Kidney epithelial cell (primary cell): ENCODE measurements at regions not wholly inside any gene's neighbourhood (a gene's known extent, or its start where the extent isn't known, plus 50 kb on each side); places are given as distances from the start of the nearest gene placed in this dataset.

ENCODE experiments used
- DNase-seq: peaks from one replicate; pipeline ENCODE4 v3.0.0-alpha.2; 2010; ENCODE audit warnings: low read depth
- H3K27me3 ChIP-seq: 2 replicates; pipeline ENCODE4 v1.6.0; 2011; ENCODE audit warnings: low read length; ENCODE audit not compliant: control insufficient read depth, insufficient read depth
- H3K36me3 ChIP-seq: 2 replicates; pipeline ENCODE4 v1.5.1; 2011; ENCODE audit warnings: low read length; ENCODE audit not compliant: control insufficient read depth, insufficient read depth
- H3K4me3 ChIP-seq: 2 replicates; pipeline ENCODE4 v1.5.1; 2011; ENCODE audit warnings: low read depth, mild to moderate bottlenecking, control low read depth, low read length
- CTCF ChIP-seq: IDR thresholded peaks from 2 replicates; pipeline ENCODE4 v1.5.1; 2011; ENCODE audit warnings: mild to moderate bottlenecking, moderate library complexity, low read length, control low read depth, inconsistent platforms; ENCODE audit not compliant: insufficient read depth, poor library complexity, severe bottlenecking

- DNase-seq: no peak
- no peak overlapping the region for H3K4me3 ChIP-seq
These were observed 292.1 kb downstream of the SETD4 start for GRCh38 chr21:35768187-35768586.

DNA sequence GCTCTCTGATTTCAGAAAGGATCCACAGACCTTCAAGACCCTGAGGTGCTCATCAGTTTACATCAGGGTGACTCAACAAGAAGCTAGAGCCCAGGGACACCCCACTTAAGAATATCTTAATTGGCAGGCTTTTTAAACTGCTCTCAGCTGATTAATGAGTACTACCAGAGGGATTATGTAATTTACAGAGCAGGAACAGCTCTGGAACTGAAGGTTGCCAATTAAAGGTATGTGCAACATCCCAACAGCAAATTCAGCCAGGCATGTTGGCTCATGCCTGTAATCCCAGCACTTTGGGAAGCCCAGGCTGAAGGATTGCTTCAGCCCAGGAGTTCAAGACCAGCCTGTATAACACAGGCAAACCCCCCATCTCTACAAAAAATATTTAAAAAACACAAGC is 295.7 kb downstream of the SETD4 start:
- no peak for TF ChIP-seq CTCF
- Histone ChIP-seq H3K27me3 (no peaks in the 10 kb centered on the region), H3K4me3 (no peak overlapping the region), H3K36me3 (no peaks in the 10 kb centered on the region)
- DNase-seq: no peak

More at GRCh38 chr21:35768187-35768586, 292.1 kb downstream of the SETD4 start:
- Histone ChIP-seq H3K36me3 (no peaks in the 10 kb centered on the region), H3K27me3 (peaks cover 2% of the 10 kb centered on the region)
- no peak for TF ChIP-seq CTCF

DNA sequence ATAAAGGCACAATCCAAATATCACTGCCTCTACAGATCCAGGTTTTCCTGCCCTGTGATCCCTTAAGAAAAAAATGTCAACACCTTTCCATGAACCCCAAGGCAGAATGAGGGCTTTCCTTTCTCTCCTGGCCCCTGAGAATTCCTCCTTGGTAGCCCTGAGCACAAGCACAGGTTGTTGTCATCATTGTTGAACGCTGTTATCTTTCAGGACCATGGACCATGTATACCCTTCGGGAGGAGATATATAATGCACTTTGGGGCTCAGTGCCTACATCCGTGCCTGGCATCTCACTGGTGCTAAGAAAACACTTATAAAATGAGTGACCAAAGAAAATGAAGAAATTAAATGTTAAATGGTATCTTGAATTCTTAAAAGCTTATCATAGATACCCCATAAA is 296.2 kb downstream of the SETD4 start:
- H3K4me3 ChIP-seq: no peak overlapping the region
- no peak for TF ChIP-seq CTCF
- no peak for DNase-seq
- no peaks in the 10 kb centered on the region for H3K36me3 ChIP-seq
- H3K27me3 ChIP-seq: no peaks in the 10 kb centered on the region

DNA sequence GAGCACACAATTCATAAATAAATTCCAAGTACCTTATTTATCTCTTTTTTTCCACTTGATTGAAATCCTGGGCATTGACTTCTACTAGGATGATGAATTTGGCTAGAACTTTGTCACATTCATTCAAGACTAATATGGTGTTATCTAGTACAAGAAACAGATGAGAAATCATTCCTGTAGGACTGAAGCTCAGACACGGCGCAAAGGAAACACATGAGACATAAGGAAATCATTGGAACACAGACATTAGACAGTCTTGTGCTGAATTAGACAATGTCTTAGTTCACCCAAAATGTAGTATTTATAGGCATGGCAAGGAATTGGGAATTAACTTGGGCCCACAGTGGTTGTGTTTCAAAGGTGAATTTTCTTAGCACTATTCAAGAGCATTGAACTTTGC is 305.7 kb downstream of the SETD4 start:
- Histone ChIP-seq H3K36me3 (no peaks in the 10 kb centered on the region), H3K27me3 (no peaks in the 10 kb centered on the region)
- no peak for TF ChIP-seq CTCF

GRCh38 chr21:35753308-35753707 is 307.0 kb downstream of the SETD4 start:
- Histone ChIP-seq H3K36me3 (no peaks in the 10 kb centered on the region), H3K27me3 (no peaks in the 10 kb centered on the region), H3K4me3 (no peak overlapping the region)
- no peak for TF ChIP-seq CTCF
- DNase-seq: no peak

More for the DNA sequence above, 305.7 kb downstream of the SETD4 start:
- DNase-seq: no peak
- no peak overlapping the region for H3K4me3 ChIP-seq

- DNase-seq: no peak
- H3K36me3 ChIP-seq: no peaks in the 10 kb centered on the region
- no peaks in the 10 kb centered on the region for H3K27me3 ChIP-seq
- no peak overlapping the region for H3K4me3 ChIP-seq
- TF ChIP-seq CTCF: no peak
These were observed 309.2 kb downstream of the SETD4 start for GRCh38 chr21:35751171-35751570.
